Fibroblast of lung (primary cell): ENCODE measurements at regions not wholly inside any gene's neighbourhood (a gene's known extent, or its start where the extent isn't known, plus 50 kb on each side); places are given as distances from the start of the nearest gene placed in this dataset.

Source experiments
- DNase-seq, 2 donors: peaks; one replicate each; pipeline versions ENCODE4 v3.0.0 to v3.0.0-alpha.2; 2010; ENCODE audit warnings: low read depth in 2 of 2
- H2AFZ ChIP-seq: 2 replicates; pipeline ENCODE4 v1.5.1; 2012; ENCODE audit warnings: low read length, control low read depth, inconsistent platforms
- H3K27ac ChIP-seq: 2 replicates; pipeline ENCODE4 v1.5.1; 2011; ENCODE audit warnings: low read length, control low read depth; ENCODE audit not compliant: insufficient read depth
- H3K27me3 ChIP-seq: 2 replicates; pipeline ENCODE4 v1.5.1; 2011; ENCODE audit warnings: mild to moderate bottlenecking, low read length; ENCODE audit not compliant: control insufficient read depth, insufficient read depth
- H3K36me3 ChIP-seq: 2 replicates; pipeline ENCODE4 v1.5.1; 2011; ENCODE audit warnings: low read length; ENCODE audit not compliant: control insufficient read depth, insufficient read depth
- H3K4me1 ChIP-seq: 2 replicates; pipeline ENCODE4 v1.5.1; 2011; ENCODE audit warnings: low read length; ENCODE audit not compliant: control insufficient read depth, insufficient read depth; ENCODE audit errors: extremely low read depth
- H3K4me2 ChIP-seq: 2 replicates; pipeline ENCODE4 v1.5.1; 2011; ENCODE audit warnings: low read length, control low read depth; ENCODE audit not compliant: insufficient read depth; ENCODE audit errors: extremely low read depth
- H3K4me3 ChIP-seq, 4 experiments: fragments of 200-600 bp in 1 of 4; sonication (generic) in 1 of 4; replicated peaks in 1 of 4; 2 replicates each; pipeline ENCODE4 v1.5.1; 2011 to 2016; ENCODE audit warnings: low read length in 4 of 4, low read depth in 3 of 4, mild to moderate bottlenecking in 3 of 4, control low read depth in 2 of 4, inconsistent platforms in 1 of 4, mixed read lengths in 1 of 4; ENCODE audit not compliant: insufficient read depth in 1 of 4; ENCODE audit errors: control extremely low read depth in 1 of 4
- H3K79me2 ChIP-seq: 2 replicates; pipeline ENCODE4 v1.5.1; 2012; ENCODE audit warnings: mild to moderate bottlenecking, low read length, inconsistent platforms; ENCODE audit not compliant: control insufficient read depth, insufficient read depth
- H3K9ac ChIP-seq: 2 replicates; pipeline ENCODE4 v1.5.1; 2011; ENCODE audit warnings: mild to moderate bottlenecking, low read length, control low read depth; ENCODE audit not compliant: insufficient read depth
- H3K9me3 ChIP-seq: 2 replicates; pipeline ENCODE4 v1.5.1; 2012; ENCODE audit warnings: low read depth, low read length; ENCODE audit not compliant: control insufficient read depth, insufficient read depth
- H4K20me1 ChIP-seq: 2 replicates; pipeline ENCODE4 v1.5.1; 2011; ENCODE audit warnings: low read length; ENCODE audit not compliant: control insufficient read depth, insufficient read depth; ENCODE audit errors: extremely low read depth
- CTCF ChIP-seq, 2 donors: IDR thresholded peaks in 1 of 2; conservative IDR thresholded peaks in 1 of 2; 1 replicate in 1 of 2; 2 replicates in 1 of 2; pipeline ENCODE4 v1.5.1; 2011 to 2012; ENCODE audit warnings: low read length in 2 of 2, control low read depth in 1 of 2, inconsistent platforms in 1 of 2, low read depth in 1 of 2, mild to moderate bottlenecking in 1 of 2
- EZH2 ChIP-seq: IDR thresholded peaks from 2 replicates; pipeline ENCODE4 v1.5.1; 2012; ENCODE audit warnings: low read length, control low read depth, mild to moderate bottlenecking; ENCODE audit errors: missing control alignments

- no peak overlapping the region for H3K4me3 ChIP-seq
- H3K79me2 ChIP-seq, result no peaks in the 10 kb centered on the region
- DNase-seq, result peak in 1 of 2 donors; percentile 52
- H3K9me3 ChIP-seq, result no peaks in the 10 kb centered on the region
- H3K9ac ChIP-seq, result no peak overlapping the region
- H3K36me3 ChIP-seq, result peaks cover 6% of the 10 kb centered on the region
- no peak overlapping the region for H3K4me2 ChIP-seq
- no peak for TF ChIP-seq CTCF (conservative IDR thresholded peaks at IDR 0.05 in 1 of 2, IDR thresholded peaks at IDR 0.05 in 1 of 2; ENCODE audit: low read depth in 1 of 2, low read length in 2 of 2)
- no peak for TF ChIP-seq EZH2
- H2AFZ ChIP-seq, result no peak overlapping the region
- H4K20me1 ChIP-seq, result no peaks in the 10 kb centered on the region
- H3K27me3 ChIP-seq, result no peaks in the 10 kb centered on the region
- H3K27ac ChIP-seq, result no peak overlapping the region
- H3K4me1 ChIP-seq, result peaks cover 8% of the 10 kb centered on the region
Observed at GRCh38 chr14:71705460-71705859, 226.8 kb upstream of the RGS6 start.

GRCh38 chr14:71709076-71709475 is 223.2 kb upstream of the RGS6 start:
- Histone ChIP-seq H3K9ac (no peak overlapping the region), H3K4me2 (no peak overlapping the region), H3K4me3 (no peak overlapping the region), H3K27me3 (no peaks in the 10 kb centered on the region), H3K79me2 (no peaks in the 10 kb centered on the region), H3K36me3 (peaks cover 6% of the 10 kb centered on the region), H4K20me1 (no peaks in the 10 kb centered on the region), H3K4me1 (peaks cover 29% of the 10 kb centered on the region), H3K27ac (no peak overlapping the region), H2AFZ (no peak overlapping the region), H3K9me3 (no peaks in the 10 kb centered on the region)
- DNase-seq, result no peak
- no peak for TF ChIP-seq CTCF (conservative IDR thresholded peaks at IDR 0.05 in 1 of 2, IDR thresholded peaks at IDR 0.05 in 1 of 2; ENCODE audit: low read depth in 1 of 2, low read length in 2 of 2)
- TF ChIP-seq EZH2, result no peak

- Histone ChIP-seq H3K4me2 (no peak overlapping the region), H3K9ac (no peak overlapping the region), H3K9me3 (no peaks in the 10 kb centered on the region), H3K27ac (no peak overlapping the region), H2AFZ (no peak overlapping the region), H3K27me3 (no peaks in the 10 kb centered on the region), H3K4me1 (peaks cover 30% of the 10 kb centered on the region), H4K20me1 (no peaks in the 10 kb centered on the region), H3K79me2 (no peaks in the 10 kb centered on the region), H3K36me3 (peaks cover 6% of the 10 kb centered on the region), H3K4me3 (no peak overlapping the region)
- no peak for TF ChIP-seq EZH2
- TF ChIP-seq CTCF (conservative IDR thresholded peaks at IDR 0.05 in 1 of 2, IDR thresholded peaks at IDR 0.05 in 1 of 2; ENCODE audit: low read depth in 1 of 2, low read length in 2 of 2), result no peak
- DNase-seq, result no peak
Observed at GRCh38 chr14:71709987-71710386, 222.2 kb upstream of the RGS6 start.
